H9 (cell line): ENCODE measurements at regions not wholly inside any gene's neighbourhood (a gene's known extent, or its start where the extent isn't known, plus 50 kb on each side); places are given as distances from the start of the nearest gene placed in this dataset.
"Not testable (repeated sequence)": the region's sequence is repeated elsewhere in the genome, so short reads cannot be mapped to it uniquely, and the experiment has no call there.

Source experiments
- DNase-seq: peaks from one replicate; pipeline ENCODE4 v3.0.0-alpha.2; 2017
- H2AFZ ChIP-seq: one replicate; pipeline ENCODE4 v1.6.1; 2013; ENCODE audit warnings: mild to moderate bottlenecking, low read length, control low read depth, moderate library complexity
- H2AK5ac ChIP-seq: 2 replicates; pipeline ENCODE4 v1.6.1; 2013; ENCODE audit warnings: low read length, control low read depth, mixed read lengths; ENCODE audit not compliant: insufficient read length
- H2BK120ac ChIP-seq: one replicate; pipeline ENCODE4 v1.6.1; 2013; ENCODE audit warnings: low read depth, mild to moderate bottlenecking, low read length, control low read depth, inconsistent platforms; ENCODE audit not compliant: poor library complexity, severe bottlenecking
- H2BK12ac ChIP-seq: 2 replicates; pipeline ENCODE4 v1.6.1; 2013; ENCODE audit warnings: low read length, control low read depth, mixed read lengths, low read depth; ENCODE audit not compliant: insufficient read length
- H2BK15ac ChIP-seq: 2 replicates; pipeline ENCODE4 v1.6.1; 2013; ENCODE audit warnings: low read depth, low read length, control low read depth
- H2BK20ac ChIP-seq: one replicate; pipeline ENCODE4 v1.6.1; 2013; ENCODE audit warnings: low read depth, mild to moderate bottlenecking, low read length, control low read depth, inconsistent platforms; ENCODE audit not compliant: poor library complexity, severe bottlenecking
- H2BK5ac ChIP-seq: 2 replicates; pipeline ENCODE4 v1.6.1; 2013; ENCODE audit warnings: low read length, control low read depth, mixed read lengths; ENCODE audit not compliant: insufficient read length
- H3K14ac ChIP-seq: 2 replicates; pipeline ENCODE4 v1.6.1; 2013; ENCODE audit warnings: low read length, control low read depth; ENCODE audit not compliant: insufficient read depth
- H3K18ac ChIP-seq: 2 replicates; pipeline ENCODE4 v1.6.1; 2013; ENCODE audit warnings: low read depth, mild to moderate bottlenecking, mixed read lengths, low read length, control low read depth; ENCODE audit not compliant: insufficient read length
- H3K23ac ChIP-seq: 2 replicates; pipeline ENCODE4 v1.6.1; 2013; ENCODE audit warnings: low read length, control low read depth, mixed read lengths, low read depth; ENCODE audit not compliant: insufficient read length
- H3K23me2 ChIP-seq: 2 replicates; pipeline ENCODE4 v1.6.1; 2013; ENCODE audit warnings: low read depth, mild to moderate bottlenecking, mixed read lengths, low read length, control low read depth; ENCODE audit not compliant: insufficient read length, poor library complexity, severe bottlenecking
- H3K27ac ChIP-seq: 2 replicates; pipeline ENCODE4 v1.5.1; 2013; ENCODE audit warnings: low read length, control low read depth, mixed read lengths, low read depth; ENCODE audit not compliant: insufficient read length
- H3K27me3 ChIP-seq: 2 replicates; pipeline ENCODE4 v1.6.1; 2013; ENCODE audit warnings: low read length, control low read depth, inconsistent platforms; ENCODE audit not compliant: insufficient read depth
- H3K4ac ChIP-seq: 2 replicates; pipeline ENCODE4 v1.6.1; 2013; ENCODE audit warnings: low read depth, mild to moderate bottlenecking, control low read depth, inconsistent platforms, low read length, moderate library complexity
- H3K4me1 ChIP-seq: 2 replicates; pipeline ENCODE4 v1.6.1; 2013; ENCODE audit warnings: low read length, control low read depth, inconsistent platforms; ENCODE audit not compliant: insufficient read depth
- H3K4me2 ChIP-seq: 2 replicates; pipeline ENCODE4 v1.6.1; 2013; ENCODE audit warnings: low read length, control low read depth, mixed read lengths; ENCODE audit not compliant: insufficient read length, insufficient read depth
- H3K56ac ChIP-seq: 2 replicates; pipeline ENCODE4 v1.6.1; 2013; ENCODE audit warnings: low read depth, mild to moderate bottlenecking, mixed read lengths, low read length, control low read depth; ENCODE audit not compliant: insufficient read length
- H3K79me1 ChIP-seq: 2 replicates; pipeline ENCODE4 v1.6.1; 2013; ENCODE audit warnings: low read depth, mild to moderate bottlenecking, moderate library complexity, low read length, control low read depth, inconsistent platforms; ENCODE audit not compliant: insufficient read depth, poor library complexity, severe bottlenecking
- H3K79me2 ChIP-seq: 2 replicates; pipeline ENCODE4 v1.6.1; 2013; ENCODE audit warnings: low read length, control low read depth, inconsistent platforms; ENCODE audit not compliant: insufficient read depth
- H3K9ac ChIP-seq: 2 replicates; pipeline ENCODE4 v1.6.1; 2013; ENCODE audit warnings: low read length, control low read depth, mixed read lengths; ENCODE audit not compliant: insufficient read length; ENCODE audit errors: extremely low read depth
- H3K9me3 ChIP-seq: one replicate; pipeline ENCODE4 v1.6.1; 2013; ENCODE audit warnings: low read depth, low read length, inconsistent platforms; ENCODE audit not compliant: control insufficient read depth
- H3T11ph ChIP-seq: one replicate; pipeline ENCODE4 v1.6.1; 2013; ENCODE audit warnings: mild to moderate bottlenecking, low read length, control low read depth, inconsistent platforms
- H4K20me1 ChIP-seq: one replicate; pipeline ENCODE4 v1.6.1; 2013; ENCODE audit not compliant: control insufficient read depth, insufficient read length, insufficient read depth
- H4K5ac ChIP-seq: 2 replicates; pipeline ENCODE4 v1.6.1; 2013; ENCODE audit warnings: low read depth, mild to moderate bottlenecking, mixed read lengths, low read length, control low read depth; ENCODE audit not compliant: insufficient read length
- H4K8ac ChIP-seq: replicated peaks from 2 replicates; pipeline ENCODE4 v1.6.1; 2013; ENCODE audit warnings: low read length, control low read depth, mixed read lengths, low read depth; ENCODE audit not compliant: insufficient read length
- H4K91ac ChIP-seq: 2 replicates; pipeline ENCODE4 v1.6.1; 2013; ENCODE audit warnings: low read depth, mild to moderate bottlenecking, moderate library complexity, mixed read lengths, low read length, control low read depth; ENCODE audit not compliant: insufficient read length
- H3K27ac Mint-ChIP-seq, 3 experiments: 2 replicates in 2 of 3; 3 replicates in 1 of 3; pipeline ENCODE4 v1.8.0; 2020 to 2021; ENCODE audit warnings: mixed read lengths in 3 of 3, mild to moderate bottlenecking in 1 of 3, moderate library complexity in 1 of 3
- H3K27me3 Mint-ChIP-seq: 2 replicates; pipeline ENCODE4 v1.8.0; 2021; ENCODE audit warnings: low read depth, mild to moderate bottlenecking, moderate library complexity, mixed read lengths
- H3K36me3 Mint-ChIP-seq, 3 experiments: 2 replicates in 2 of 3; 3 replicates in 1 of 3; pipeline ENCODE4 v1.8.0; 2020 to 2021; ENCODE audit warnings: low read depth in 3 of 3, mixed read lengths in 3 of 3; ENCODE audit not compliant: insufficient read depth in 1 of 3
- H3K4me1 Mint-ChIP-seq, 2 experiments: 2 replicates each; pipeline ENCODE4 v1.8.0; 2020; ENCODE audit warnings: mixed read lengths in 2 of 2
- H3K4me3 Mint-ChIP-seq, 2 experiments: 2 replicates in 1 of 2; 3 replicates in 1 of 2; pipeline ENCODE4 v1.8.0; 2020 to 2021; ENCODE audit warnings: mild to moderate bottlenecking in 2 of 2, mixed read lengths in 2 of 2, moderate library complexity in 1 of 2
- H3K9me3 Mint-ChIP-seq, 2 experiments: 2 replicates in 1 of 2; 3 replicates in 1 of 2; pipeline ENCODE4 v1.8.0; 2020; ENCODE audit warnings: mild to moderate bottlenecking in 2 of 2, mixed read lengths in 2 of 2, moderate library complexity in 1 of 2
- WGBS: extraction: QIAGEN DNeasy Blood & Tissue Kit; methylation state at CpG from one replicate; pipeline ENCODE4 v1.1.7; 2013; ENCODE audit warnings: missing lambda C conversion rate, low lambda C conversion rate, mixed read lengths; ENCODE audit not compliant: insufficient read length; ENCODE audit errors: extremely low coverage; 5-methylcytosine and 5-hydroxymethylcytosine counted together

- H3K23me2 ChIP-seq, H3K4me1 ChIP-seq, H3K18ac ChIP-seq, H2BK12ac ChIP-seq, H2BK20ac ChIP-seq, H4K8ac ChIP-seq, H3K27ac ChIP-seq, H3K36me3 Mint-ChIP-seq, H3K4me2 ChIP-seq, H2BK120ac ChIP-seq, H2BK5ac ChIP-seq, H3K56ac ChIP-seq, H3K27me3 ChIP-seq, H3K23ac ChIP-seq, H3K4ac ChIP-seq, H2BK15ac ChIP-seq, H3K27ac Mint-ChIP-seq, H3K9me3 ChIP-seq, H3K27me3 Mint-ChIP-seq, H4K20me1 ChIP-seq, H4K91ac ChIP-seq, DNase-seq, H2AK5ac ChIP-seq, H3K79me1 ChIP-seq, H4K5ac ChIP-seq, H2AFZ ChIP-seq, H3T11ph ChIP-seq, H3K14ac ChIP-seq, H3K9ac ChIP-seq, H3K9me3 Mint-ChIP-seq, H3K4me3 Mint-ChIP-seq, H3K79me2 ChIP-seq: not testable (repeated sequence)
- H3K4me1 Mint-ChIP-seq, result peaks cover 10 to 15% of the 10 kb centered on the region in 2 experiments
- WGBS, result no CpG with 5 or more reads among the region's 1 CpG
These were observed 248.2 kb downstream of the SPATA31A6 start for GRCh38 chr9:42431616-42432010.

GRCh38 chr9:42434844-42435714 lies 251.6 kb downstream of the SPATA31A6 start:
- H4K20me1 ChIP-seq, H3K9me3 Mint-ChIP-seq, H2BK12ac ChIP-seq, H3K27me3 ChIP-seq, H3K14ac ChIP-seq, H3K18ac ChIP-seq, H3K4me1 ChIP-seq, H3K9me3 ChIP-seq, H3K79me2 ChIP-seq, H4K91ac ChIP-seq, H3K9ac ChIP-seq, H2BK20ac ChIP-seq, H2AK5ac ChIP-seq, H3K27ac ChIP-seq, H3K4me2 ChIP-seq, H3K36me3 Mint-ChIP-seq, H3T11ph ChIP-seq, H2BK15ac ChIP-seq, H3K4me3 Mint-ChIP-seq, H2AFZ ChIP-seq, H3K27ac Mint-ChIP-seq, H3K23ac ChIP-seq, H3K4ac ChIP-seq, DNase-seq, H3K27me3 Mint-ChIP-seq, H2BK5ac ChIP-seq, H4K8ac ChIP-seq, H3K56ac ChIP-seq, H4K5ac ChIP-seq, H3K79me1 ChIP-seq, H2BK120ac ChIP-seq, H3K23me2 ChIP-seq: not testable (repeated sequence)
- H3K4me1 Mint-ChIP-seq, result peaks cover 7 to 12% of the 10 kb centered on the region in 2 experiments
- no CpG with 5 or more reads among the region's 15 CpGs for WGBS
